K562 (cell line): ENCODE measurements at regions not wholly inside any gene's neighbourhood (a gene's known extent, or its start where the extent isn't known, plus 50 kb on each side); places are given as distances from the start of the nearest gene placed in this dataset.
"Not testable (repeated sequence)": the region's sequence is repeated elsewhere in the genome, so short reads cannot be mapped to it uniquely, and the experiment has no call there.

Experiments
- ATAC-seq: fragments of 200-7000 bp; cut with Tn5 transposase; 3 replicates; pipeline ENCODE4 v1.9.1; 2020; ENCODE audit warnings: moderate library complexity
- BruUV-seq: library from RNA; stranded (reverse); fragments of 400-500 nt; replicated peaks from 2 replicates; lab custom pipeline; 2021; lab: Mats Ljungman, UMichigan
- CTCF ChIA-PET: fragments of 300-600 bp; formaldehyde crosslinking; extraction: SDS; loops from one replicate; lab custom pipeline; 2021; ENCODE audit warnings: low intra/inter-chr PET ratio; lab: Yijun Ruan, JAX
- POLR2A ChIA-PET: fragments of 300-600, 350-650 bp; sonication (Branson Sonifier 250); formaldehyde crosslinking; extraction: SDS; loops from one replicate; lab custom pipeline; 2021; ENCODE audit warnings: antibody characterized with exemption, inconsistent platforms; lab: Yijun Ruan, JAX
- DNase-seq, 4 experiments: peaks; one replicate each; pipeline versions ENCODE4 v3.0.0 to v3.0.0-alpha.2; 2011 to 2018; ENCODE audit warnings: low spot score in 3 of 4, mixed read lengths in 3 of 4; ENCODE audit errors: extremely low read depth in 1 of 4
- FAIRE-seq: peaks from 2 replicates; lab custom pipeline; 2011; peaks lifted over from hg19 to GRCh38; lab: Jason Lieb, UNC
- H2AFZ ChIP-seq: 2 replicates; pipeline ENCODE4 v1.6.0; 2011; ENCODE audit warnings: low read depth, low read length, control low read depth, inconsistent platforms
- H3K27ac ChIP-seq: fragments of 200-600 bp; 3 replicates; pipeline ENCODE4 v1.8.0; 2011; ENCODE audit warnings: low read depth, mild to moderate bottlenecking, control low read depth, inconsistent platforms, low read length, moderate library complexity, mixed read lengths; ENCODE audit errors: extremely low read depth
- H3K27me3 ChIP-seq, 2 experiments: fragments of 300-600 bp in 1 of 2; 2 replicates in 1 of 2; 3 replicates in 1 of 2; pipeline versions ENCODE4 v1.6.0 to v1.8.0; 2011; ENCODE audit warnings: inconsistent platforms in 2 of 2, low read length in 2 of 2, mild to moderate bottlenecking in 1 of 2, mixed read lengths in 1 of 2, moderate library complexity in 1 of 2; ENCODE audit not compliant: control insufficient read depth in 2 of 2, insufficient read depth in 2 of 2
- H3K36me3 ChIP-seq: fragments of 300-600 bp; 3 replicates; pipeline ENCODE4 v1.8.0; 2011; ENCODE audit warnings: mild to moderate bottlenecking, low read length, inconsistent platforms; ENCODE audit not compliant: control insufficient read depth, insufficient read depth
- H3K4me1 ChIP-seq, 2 experiments: fragments of 200-600 bp in 1 of 2; replicated peaks in 1 of 2; 2 replicates in 1 of 2; 3 replicates in 1 of 2; pipeline versions ENCODE4 v1.5.1 to v1.8.0; 2011; ENCODE audit warnings: inconsistent platforms in 2 of 2, low read length in 2 of 2, mild to moderate bottlenecking in 1 of 2, mixed read lengths in 1 of 2, moderate library complexity in 1 of 2; ENCODE audit not compliant: control insufficient read depth in 2 of 2, insufficient read depth in 2 of 2
- H3K4me2 ChIP-seq: 2 replicates; pipeline ENCODE4 v1.6.1; 2011; ENCODE audit warnings: low read length, control low read depth, inconsistent platforms, mixed read lengths; ENCODE audit not compliant: insufficient read depth
- H3K4me3 ChIP-seq: fragments of 200-600 bp; sonication (generic), shearing (Covaris generic); 2 replicates; pipeline ENCODE4 v1.5.1; 2016; ENCODE audit warnings: control low read depth, inconsistent platforms
- H3K79me2 ChIP-seq: fragments of 200-600 bp; 3 replicates; pipeline ENCODE4 v1.8.0; 2011; ENCODE audit warnings: low read length, inconsistent platforms; ENCODE audit not compliant: control insufficient read depth, insufficient read depth
- H3K9ac ChIP-seq, 2 experiments: 2 replicates each; pipeline versions ENCODE4 v1.6.0 to v1.6.1; 2011; ENCODE audit warnings: low read depth in 2 of 2, low read length in 2 of 2, control low read depth in 1 of 2, inconsistent platforms in 1 of 2, mild to moderate bottlenecking in 1 of 2, mixed read lengths in 1 of 2; ENCODE audit not compliant: insufficient read depth in 1 of 2
- H3K9me1 ChIP-seq: one replicate; pipeline ENCODE4 v1.6.0; 2011; ENCODE audit warnings: inconsistent platforms, mild to moderate bottlenecking, low read length, moderate library complexity; ENCODE audit not compliant: control insufficient read depth, insufficient read depth
- H3K9me3 ChIP-seq: replicated peaks from 2 replicates; pipeline ENCODE4 v1.5.1; 2011; ENCODE audit warnings: low read depth, low read length, inconsistent platforms; ENCODE audit not compliant: control insufficient read depth, insufficient read depth
- H4K20me1 ChIP-seq: replicated peaks from 2 replicates; pipeline ENCODE4 v1.6.1; 2011; ENCODE audit warnings: low read length, inconsistent platforms, mixed read lengths; ENCODE audit not compliant: control insufficient read depth, insufficient read depth
- L3MBTL2 ChIP-seq: fragments of 450-650 bp; IDR thresholded peaks from 2 replicates; pipeline ENCODE4 v1.6.1; 2016; ENCODE audit warnings: mild to moderate bottlenecking, moderate library complexity
- ZNF140 ChIP-seq: fragments of 250-450 bp; sonication (Bioruptor Pico); IDR thresholded peaks from 2 replicates; pipeline ENCODE4 v1.8.0; 2021; ENCODE audit warnings: moderate library complexity, mild to moderate bottlenecking, inconsistent platforms
- WGBS: fragments of 100-300 bp; shearing (Covaris generic); methylation state at CpG from one replicate; pipeline ENCODE4 v1.1.6; 2016; ENCODE audit warnings: low coverage, mixed read lengths; ENCODE audit not compliant: insufficient coverage; ENCODE audit errors: missing lambda C conversion rate; 5-methylcytosine and 5-hydroxymethylcytosine counted together
- in situ Hi-C: fragments of 300-500 bp; cut with MboI; formaldehyde crosslinking; loops from 4 replicates; pipeline ENCODE4 v1.15.0; 2018; ENCODE audit warnings: inconsistent platforms, mixed read lengths
- intact Hi-C: fragments of 100-400 bp; cut with micrococcal nuclease; formaldehyde crosslinking; loops from 2 replicates; pipeline ENCODE4 v1.14.2; 2022

DNA sequence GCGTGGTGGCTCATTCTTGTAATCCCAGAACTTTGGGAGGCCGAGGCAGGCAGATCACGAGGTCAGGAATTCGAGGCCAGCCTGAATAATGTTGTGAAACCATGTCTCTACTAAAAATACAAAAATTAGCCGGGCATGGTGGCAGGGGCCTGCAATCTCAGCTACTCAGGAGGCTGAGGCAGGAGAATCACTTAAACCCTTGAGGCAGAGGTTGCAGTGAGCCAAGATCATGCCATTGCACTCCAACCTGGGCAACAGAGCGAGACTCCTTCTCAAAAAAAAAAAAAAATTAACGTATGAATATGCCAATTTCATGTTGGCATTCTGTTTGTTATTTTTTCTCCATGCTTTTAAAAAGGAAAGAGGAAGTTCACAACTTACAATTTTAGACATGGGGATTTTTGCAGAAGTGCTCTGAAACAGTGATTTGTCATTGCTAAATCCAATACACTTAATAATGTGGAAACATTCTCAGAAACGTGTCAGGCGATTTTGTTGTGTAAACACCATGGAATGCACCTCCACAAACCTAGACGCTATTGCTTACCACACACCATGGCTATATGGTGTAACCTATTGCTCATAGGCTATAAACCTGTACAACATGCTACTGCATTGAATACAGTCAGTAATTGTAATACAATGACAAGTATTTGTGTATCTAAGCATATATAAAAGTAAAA lies 115.9 kb upstream of the PCDH20 start:
- in situ Hi-C loops, result no loop called here
- Histone ChIP-seq H3K27ac (no peak overlapping the region), H3K36me3 (no peaks in the 10 kb centered on the region), H3K9me3 (no peaks in the 10 kb centered on the region), H3K4me2 (no peak overlapping the region), H4K20me1 (no peaks in the 10 kb centered on the region), H3K4me3 (no peak overlapping the region), H3K4me1 (no peaks in the 10 kb centered on the region), H3K9me1 (no peaks in the 10 kb centered on the region), H3K9ac (no peak overlapping the region), H3K79me2 (no peaks in the 10 kb centered on the region), H2AFZ (no peak overlapping the region), H3K27me3 (no peaks in the 10 kb centered on the region)
- FAIRE-seq (no peak), ATAC-seq (no peak), DNase-seq (no peak)
- CTCF ChIA-PET, result no interaction called here
- POLR2A ChIA-PET, result no interaction called here
- TF ChIP-seq L3MBTL2, result no peak
- TF ChIP-seq ZNF140 (CRISPR knock-in tag), result no peak
- intact Hi-C loops, result no loop called here
- no TSS peak for BruUV-seq
- 0% methylated on average over 9 of the region's 10 CpGs for WGBS

DNA sequence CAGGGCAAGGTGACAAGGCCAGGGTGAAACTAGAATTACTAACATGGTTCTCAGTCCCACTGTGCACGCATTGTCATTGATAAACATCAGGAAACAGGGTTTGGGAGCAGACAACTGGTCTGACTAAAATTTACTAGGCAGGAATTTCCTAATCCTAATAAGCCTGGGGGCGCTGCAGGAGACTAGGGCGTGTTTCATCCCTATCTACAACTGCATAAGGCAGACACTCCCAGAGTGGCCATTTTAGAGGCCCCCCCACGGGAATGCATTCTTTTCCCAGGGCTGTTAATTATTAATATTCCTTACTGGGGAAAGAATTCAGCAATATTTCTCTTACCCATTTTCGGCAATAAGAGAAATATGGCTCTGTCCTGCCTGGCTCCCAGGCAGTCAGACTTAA lies 103.6 kb upstream of the PCDH20 start:
- H4K20me1 ChIP-seq, ATAC-seq, FAIRE-seq, CTCF ChIA-PET, BruUV-seq, H3K9ac ChIP-seq, H3K9me3 ChIP-seq, H2AFZ ChIP-seq, H3K9me1 ChIP-seq, in situ Hi-C loops, H3K36me3 ChIP-seq, intact Hi-C loops, H3K4me2 ChIP-seq, POLR2A ChIA-PET, H3K4me1 ChIP-seq, H3K4me3 ChIP-seq, DNase-seq, H3K27me3 ChIP-seq, H3K79me2 ChIP-seq, H3K27ac ChIP-seq: not testable (repeated sequence)
- WGBS, result 3% methylated on average over 5 of the region's 5 CpGs
